GM19455 (cell line): ENCODE measurements at regions not wholly inside any gene's neighbourhood (a gene's known extent, or its start where the extent isn't known, plus 50 kb on each side); places are given as distances from the start of the nearest gene placed in this dataset.
A peak's percentile ranks its signal among the peaks of the same experiment; 100 is the strongest.

Experiments used
- ATAC-seq: cut with Tn5 transposase; IDR thresholded peaks from one replicate; pipeline ENCODE4 v1.9.1; 2021; ENCODE audit not compliant: unreplicated experiment

DNA sequence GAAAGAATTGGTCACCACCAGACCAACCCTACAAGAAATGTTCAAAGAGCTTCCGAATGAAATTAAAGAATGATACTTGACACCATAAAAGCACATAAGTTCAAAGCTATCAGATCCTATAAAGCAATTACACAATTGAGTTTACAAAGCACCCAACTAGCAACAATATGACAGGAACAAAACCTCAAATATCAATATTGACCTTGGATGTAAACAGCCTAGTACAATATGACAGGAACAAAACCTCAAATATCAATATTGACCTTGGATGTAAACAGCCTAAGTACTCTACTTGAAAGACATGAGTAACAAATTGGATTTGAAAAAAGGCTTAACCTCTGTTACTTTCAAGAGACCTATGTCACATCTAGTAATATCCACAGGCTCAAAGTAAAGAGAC lies 1201.4 kb downstream of the XPNPEP1 start:
- ATAC-seq = no peak

- ATAC-seq = no peak
These were observed 1207.0 kb downstream of the XPNPEP1 start for GRCh38 chr10:108716352-108716751.

DNA sequence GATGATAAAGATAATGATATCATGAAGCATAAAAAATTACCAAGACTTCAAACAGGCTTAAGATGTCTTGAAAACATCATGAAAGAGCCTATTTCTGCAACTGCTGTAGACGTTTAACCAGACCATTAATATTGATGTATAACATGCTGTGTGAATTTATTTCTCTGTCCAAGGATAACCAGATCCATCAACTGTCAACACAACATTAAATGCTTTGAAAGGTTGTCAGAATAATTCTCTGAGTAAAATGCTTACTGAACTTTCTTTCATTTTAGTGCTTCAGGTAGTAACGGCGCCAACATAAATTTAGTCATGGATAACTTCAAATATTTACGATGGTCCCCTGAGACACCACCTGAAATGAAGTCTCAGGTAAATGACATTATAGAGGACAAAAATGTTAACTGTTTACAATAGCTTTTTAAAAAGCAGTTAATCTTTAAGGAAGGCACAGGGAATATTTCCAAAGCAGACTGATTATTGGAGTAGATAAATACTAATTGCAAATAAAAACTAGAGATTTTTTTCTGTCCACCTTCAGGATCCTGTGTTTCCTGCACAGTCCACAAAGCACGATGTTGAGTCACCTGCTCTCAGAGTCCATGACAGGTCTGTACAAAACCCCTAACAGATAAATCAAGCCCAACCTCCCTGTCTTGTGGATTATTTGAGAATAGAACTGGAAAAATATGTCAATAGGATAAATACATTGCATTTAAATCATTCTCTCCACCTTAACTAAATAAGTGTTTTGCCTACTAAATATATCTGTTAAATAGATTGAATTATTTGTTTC lies 1213.2 kb downstream of the XPNPEP1 start:
- ATAC-seq = no peak

DNA sequence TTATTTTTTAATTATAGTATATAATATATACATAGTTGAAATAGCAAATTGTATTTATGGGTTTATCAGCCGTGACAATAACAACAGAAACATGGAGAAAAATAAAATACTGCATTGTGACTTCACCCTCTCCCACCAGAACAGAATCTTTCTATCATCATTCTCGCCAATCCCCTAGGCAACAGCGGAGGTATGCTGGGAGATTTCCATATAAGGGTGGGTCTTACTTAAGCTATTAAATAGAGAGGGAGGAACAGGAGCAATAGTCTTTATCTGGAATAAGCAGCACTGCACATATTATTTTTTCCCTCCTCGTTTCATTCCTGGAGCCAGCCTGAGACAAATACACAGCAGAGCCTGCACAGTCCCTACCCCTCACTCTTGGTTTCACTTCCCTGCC lies 1214.9 kb downstream of the XPNPEP1 start:
- ATAC-seq = no peak

DNA sequence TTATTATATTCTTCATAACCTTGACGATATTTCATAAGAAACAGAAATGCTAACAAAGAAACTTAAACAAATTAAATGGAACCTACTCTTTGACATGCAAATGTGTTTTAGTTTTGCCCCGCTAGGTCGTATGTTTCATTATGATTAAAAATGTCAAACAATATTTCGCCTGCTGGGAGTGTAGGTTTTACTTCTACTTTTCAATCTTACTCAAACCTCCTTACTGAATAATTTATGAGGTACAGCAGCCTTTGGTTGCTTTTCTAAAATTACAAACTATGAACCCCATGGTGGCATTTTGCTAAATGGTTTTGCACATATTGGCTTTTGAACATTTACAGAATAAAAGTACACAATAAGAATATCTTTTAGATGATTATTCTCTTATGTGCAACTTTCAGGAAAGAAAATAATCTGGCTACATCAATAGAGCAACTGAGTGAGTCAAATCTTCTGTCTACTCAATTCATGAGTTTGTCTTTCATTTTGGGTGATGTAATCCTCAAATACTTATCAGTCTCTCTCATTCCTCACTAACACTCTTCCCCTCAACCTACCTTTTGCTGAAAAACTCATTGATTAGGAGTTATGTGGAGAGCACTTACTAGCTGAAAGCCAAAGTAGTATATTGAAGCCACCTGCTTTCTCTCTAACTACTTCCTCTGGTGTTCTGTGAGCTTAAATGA lies 1226.4 kb downstream of the XPNPEP1 start:
- ATAC-seq = peak; percentile 91

DNA sequence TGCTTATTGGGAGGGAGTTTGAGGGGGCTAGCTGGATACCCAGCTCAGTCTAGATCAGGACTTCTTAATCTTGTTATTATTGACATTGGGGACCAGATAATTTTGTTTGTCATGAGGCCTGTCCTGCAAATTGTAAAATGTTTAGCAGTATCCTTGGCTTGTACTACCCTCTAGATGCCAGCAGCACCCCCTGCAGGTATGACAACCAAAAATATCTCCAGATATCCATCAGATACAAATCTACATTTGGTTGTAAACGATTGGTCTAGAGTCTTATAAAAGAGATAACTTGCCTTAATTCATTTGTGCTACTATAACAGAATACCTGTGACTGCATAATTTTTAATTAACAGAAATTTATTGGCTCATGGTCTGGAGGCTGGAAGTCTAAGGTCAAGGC lies 1232.2 kb downstream of the XPNPEP1 start:
- ATAC-seq = no peak

- ATAC-seq = no peak
These were observed 1232.8 kb downstream of the XPNPEP1 start for GRCh38 chr10:108690530-108690929.

GRCh38 chr10:108689891-108690290 lies 1233.4 kb downstream of the XPNPEP1 start:
- no peak for ATAC-seq

DNA sequence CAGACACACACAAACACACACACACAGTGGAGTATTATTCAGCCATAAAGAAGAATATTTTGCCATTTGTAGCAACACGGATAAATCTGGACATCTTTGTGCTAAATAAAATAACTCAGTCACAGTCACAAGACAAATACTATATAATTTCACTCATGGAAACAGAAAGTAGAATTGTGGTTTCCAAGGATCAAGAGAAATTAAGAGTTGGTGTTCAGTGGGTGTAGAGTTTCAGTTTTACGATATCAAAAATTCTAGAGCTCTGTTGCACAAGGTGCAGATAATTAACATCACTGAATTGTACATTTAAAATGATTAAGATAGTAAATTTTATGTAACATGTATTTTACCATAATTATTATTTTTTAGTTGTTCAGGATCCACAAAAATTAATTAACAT lies 1235.0 kb downstream of the XPNPEP1 start:
- no peak for ATAC-seq

DNA sequence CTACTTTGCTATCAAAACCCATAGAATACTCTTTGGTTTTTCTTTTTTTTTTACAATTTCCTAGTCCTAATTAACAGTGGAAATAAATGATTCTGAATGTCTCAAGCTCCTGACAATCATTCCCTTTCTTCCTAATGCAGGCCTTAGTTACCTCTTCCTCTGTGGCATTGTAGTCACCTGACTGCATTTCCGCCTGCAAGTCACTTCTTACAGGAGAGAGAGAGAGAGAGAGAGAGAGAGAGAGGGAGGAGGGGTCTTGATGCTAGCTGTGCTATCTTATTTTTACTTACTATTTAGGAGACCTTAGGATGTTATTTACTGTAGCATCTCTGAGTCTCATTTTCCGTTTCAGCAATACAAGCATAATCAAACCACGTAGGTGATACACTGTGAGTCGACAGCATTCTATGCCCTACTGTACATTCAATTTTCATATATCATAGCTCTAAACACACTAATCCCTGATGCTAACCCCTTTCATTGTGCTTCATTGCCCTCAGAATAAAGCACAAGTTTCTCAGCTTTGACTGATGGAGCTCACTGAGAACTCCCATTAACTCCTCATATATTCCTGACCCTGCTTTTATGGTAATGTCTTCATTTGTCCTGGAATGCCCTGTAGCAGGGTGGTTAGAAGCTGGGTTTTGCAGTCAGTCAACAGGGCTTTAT lies 1237.3 kb downstream of the XPNPEP1 start:
- no peak for ATAC-seq

DNA sequence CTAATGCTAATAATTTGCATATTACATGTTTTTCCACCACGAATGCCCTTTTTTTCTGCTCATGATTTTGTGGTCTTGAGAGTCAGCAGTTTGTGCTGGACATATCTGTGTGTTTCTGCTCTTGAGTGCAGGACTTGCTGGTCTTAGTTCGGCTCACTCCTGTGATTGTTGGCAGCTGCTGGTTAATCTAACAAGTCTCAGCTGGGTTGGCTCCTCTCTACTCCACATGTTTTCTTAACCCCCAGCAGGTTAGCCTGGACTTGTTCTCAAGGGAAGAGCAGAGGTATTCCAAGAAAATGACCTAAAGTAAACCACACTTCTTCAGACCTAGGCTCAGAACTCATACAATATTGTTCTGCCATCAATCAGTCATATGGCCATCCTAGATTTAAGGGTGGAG lies 1238.9 kb downstream of the XPNPEP1 start:
- no peak for ATAC-seq

DNA sequence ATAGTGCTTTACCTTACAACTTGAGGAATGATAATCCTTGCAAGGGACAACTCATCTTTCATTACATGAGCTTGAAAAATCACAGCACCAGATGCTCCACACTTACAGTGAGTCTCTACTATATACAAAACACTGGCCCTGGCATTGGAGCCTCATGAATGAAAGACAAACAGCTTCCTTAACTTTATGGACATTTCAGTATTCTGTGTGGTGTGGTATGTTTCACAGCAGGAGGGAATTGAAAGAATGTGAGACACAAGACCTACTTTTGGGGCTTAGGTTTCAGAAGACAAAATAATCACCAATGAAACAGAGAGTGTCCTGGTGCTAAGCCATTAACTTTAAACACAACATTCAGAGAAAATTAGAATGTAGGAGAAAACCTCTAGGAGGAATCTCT lies 1249.6 kb downstream of the XPNPEP1 start:
- ATAC-seq = no peak

GRCh38 chr10:108663587-108663986 lies 1259.7 kb downstream of the XPNPEP1 start:
- no peak for ATAC-seq

- ATAC-seq = no peak
These were observed 1260.3 kb downstream of the XPNPEP1 start for GRCh38 chr10:108662975-108663374.

DNA sequence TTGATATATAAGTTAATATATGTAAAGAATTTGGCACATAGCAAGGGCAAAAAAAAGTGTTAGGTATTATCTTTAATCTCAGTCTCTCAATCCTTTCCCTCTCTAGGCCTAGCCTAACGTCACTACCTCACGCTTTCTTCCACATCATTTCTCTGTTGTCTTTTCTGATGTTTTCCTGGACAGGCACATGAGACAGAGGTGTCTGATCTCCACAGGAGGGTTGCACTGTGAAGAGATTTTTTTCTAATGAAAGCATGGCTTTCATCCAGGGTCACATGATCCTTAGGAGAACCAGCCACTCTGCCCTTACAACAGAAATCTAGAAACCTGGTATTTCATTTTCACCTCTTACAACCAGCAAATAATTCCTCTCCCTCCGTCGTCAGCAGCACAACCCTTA lies 1268.3 kb downstream of the XPNPEP1 start:
- ATAC-seq = no peak

GRCh38 chr10:108653531-108653930 lies 1269.8 kb downstream of the XPNPEP1 start:
- ATAC-seq = no peak

DNA sequence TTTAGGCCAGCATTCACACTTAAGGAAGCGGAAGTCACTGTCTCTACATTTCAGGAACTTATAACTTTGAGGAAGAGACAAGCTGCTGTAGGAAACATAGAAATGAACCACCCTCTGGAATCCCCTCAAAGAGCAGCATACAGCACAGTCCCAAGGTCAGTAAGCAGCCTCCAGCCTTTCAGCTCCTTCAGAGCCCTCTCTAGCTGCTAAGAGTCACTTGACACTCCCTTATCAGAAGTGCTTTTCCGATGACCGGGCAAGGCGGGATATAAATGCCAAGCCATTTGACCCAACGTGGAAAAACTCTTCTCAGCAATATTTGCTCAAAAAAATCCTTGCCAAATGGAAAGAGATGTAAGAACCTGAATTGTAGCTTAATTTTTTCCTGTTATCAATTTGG lies 1284.3 kb downstream of the XPNPEP1 start:
- no peak for ATAC-seq

GRCh38 chr10:108638225-108638624 lies 1285.1 kb downstream of the XPNPEP1 start:
- no peak for ATAC-seq

DNA sequence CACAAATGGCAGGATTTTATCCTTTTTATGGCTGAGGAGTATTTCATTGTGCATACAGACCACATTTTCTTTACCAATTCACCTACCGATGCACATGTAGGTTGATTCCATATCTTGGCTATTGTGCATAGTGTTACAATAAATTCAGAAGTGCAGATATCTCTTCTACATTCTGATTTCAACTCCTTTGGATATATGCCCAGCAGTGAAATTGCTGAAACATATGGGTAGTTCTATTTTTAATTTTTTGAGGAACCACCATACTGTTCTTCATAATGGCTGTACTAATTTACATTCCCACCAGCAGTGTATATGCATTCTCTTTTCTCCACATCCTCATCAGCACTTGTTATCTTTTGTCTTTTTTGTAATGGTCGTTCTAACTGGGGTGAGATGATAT lies 1290.3 kb downstream of the XPNPEP1 start:
- no peak for ATAC-seq

- no peak for ATAC-seq
These were observed 1291.2 kb downstream of the XPNPEP1 start for GRCh38 chr10:108632144-108632543.

- no peak for ATAC-seq
These were observed 1292.0 kb downstream of the XPNPEP1 start for GRCh38 chr10:108631332-108631731.

DNA sequence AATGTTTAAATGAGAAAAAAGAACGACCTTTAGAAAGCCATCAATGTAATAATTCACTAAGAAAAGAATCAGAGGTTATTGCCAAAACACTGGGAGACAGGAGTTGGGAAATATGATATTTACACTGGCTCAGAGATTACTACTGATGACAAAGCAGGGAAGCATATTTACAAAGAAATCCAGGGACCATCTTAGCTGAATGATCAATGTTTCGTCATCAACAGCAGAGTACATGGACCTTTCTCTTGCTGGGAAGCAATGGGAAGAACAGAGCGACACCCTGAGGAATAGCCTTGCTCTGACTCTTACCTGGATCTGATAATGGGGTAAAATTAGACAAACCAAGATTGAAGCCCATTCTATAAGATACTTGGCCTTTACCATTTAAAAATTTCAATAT lies 1293.5 kb downstream of the XPNPEP1 start:
- ATAC-seq = no peak
